Stimulated activated CD4-positive, alpha-beta T cell treated with anti-CD3 and anti-CD28 coated beads, Interleukin-12 subunit alpha, Interleukin-12 subunit beta, amount 100 ng/mL, for 48 hours (primary cell): ENCODE measurements at regions not wholly inside any gene's neighbourhood (a gene's known extent, or its start where the extent isn't known, plus 50 kb on each side); places are given as distances from the start of the nearest gene placed in this dataset.

ENCODE experiments used
- DNase-seq, 3 donors: peaks; one replicate each; pipeline ENCODE4 v3.0.0-alpha.2; 2020; ENCODE audit warnings: low read depth in 2 of 3, low spot score in 1 of 3

- DNase-seq = no peak
These were observed 187.3 kb downstream of the IPO8 start for GRCh38 chr12:30508205-30508967.

GRCh38 chr12:30507576-30507975, 188.1 kb downstream of the IPO8 start:
- DNase-seq = no peak

- no peak for DNase-seq
These were observed 189.3 kb downstream of the IPO8 start for GRCh38 chr12:30506411-30506810.

- DNase-seq = no peak
These were observed 194.0 kb downstream of the IPO8 start for GRCh38 chr12:30501718-30502117.

GRCh38 chr12:30500532-30500931, 195.1 kb downstream of the IPO8 start:
- DNase-seq = no peak

- no peak for DNase-seq
These were observed 210.3 kb downstream of the IPO8 start for GRCh38 chr12:30485230-30485890.

GRCh38 chr12:30484658-30485057, 211.0 kb downstream of the IPO8 start:
- no peak for DNase-seq

- no peak for DNase-seq
These were observed 213.0 kb downstream of the IPO8 start for GRCh38 chr12:30482650-30483049.

- DNase-seq = no peak
These were observed 222.4 kb downstream of the IPO8 start for GRCh38 chr12:30473274-30473673.

GRCh38 chr12:30466093-30466585, 229.5 kb downstream of the IPO8 start:
- no peak for DNase-seq

- DNase-seq = no peak
These were observed 232.0 kb downstream of the IPO8 start for GRCh38 chr12:30463636-30464035.

- DNase-seq = no peak
These were observed 233.4 kb downstream of the IPO8 start for GRCh38 chr12:30462249-30462648.

GRCh38 chr12:30461026-30461615, 234.5 kb downstream of the IPO8 start:
- DNase-seq = no peak

GRCh38 chr12:30458453-30458852, 237.2 kb downstream of the IPO8 start:
- no peak for DNase-seq

GRCh38 chr12:30457621-30458289, 237.9 kb downstream of the IPO8 start:
- no peak for DNase-seq

GRCh38 chr12:30450872-30451271, 244.8 kb downstream of the IPO8 start:
- no peak for DNase-seq

GRCh38 chr12:30450226-30450625, 245.4 kb downstream of the IPO8 start:
- DNase-seq = no peak

GRCh38 chr12:30448038-30448437, 247.6 kb downstream of the IPO8 start:
- DNase-seq = no peak

- no peak for DNase-seq
These were observed 248.5 kb downstream of the IPO8 start for GRCh38 chr12:30447061-30447750.

GRCh38 chr12:30442461-30442860, 253.2 kb downstream of the IPO8 start:
- no peak for DNase-seq
